H1 (cell line): ENCODE measurements at regions not wholly inside any gene's neighbourhood (a gene's known extent, or its start where the extent isn't known, plus 50 kb on each side); places are given as distances from the start of the nearest gene placed in this dataset.
A peak's percentile ranks its signal among the peaks of the same experiment; 100 is the strongest.

Experiments
- CTCF ChIA-PET: fragments of 300-600 bp; sonication (Branson Sonifier 250); formaldehyde crosslinking; loops from one replicate; lab custom pipeline; 2021; ENCODE audit not compliant: partially characterized antibody; lab: Charles Lee
- POLR2A ChIA-PET: fragments of 300-600 bp; sonication (Branson Sonifier 250); formaldehyde crosslinking; loops from one replicate; lab custom pipeline; 2021; ENCODE audit warnings: inconsistent platforms; ENCODE audit not compliant: partially characterized antibody; lab: Charles Lee
- DNase-seq, 2 experiments: peaks; one replicate each; pipeline versions ENCODE4 v3.0.0 to v3.0.0-alpha.2; 2010 to 2022; ENCODE audit warnings: low spot score in 2 of 2, low read depth in 1 of 2, mixed read lengths in 1 of 2
- FAIRE-seq: peaks from 2 replicates; lab custom pipeline; 2011; peaks lifted over from hg19 to GRCh38; lab: Jason Lieb, UNC
- H2AFZ ChIP-seq: 2 replicates; pipeline ENCODE4 v1.8.1; 2012; ENCODE audit warnings: low read length, inconsistent platforms
- H2AK5ac ChIP-seq: 2 replicates; pipeline ENCODE4 v1.6.1; 2013; ENCODE audit warnings: low read depth, low read length
- H2BK120ac ChIP-seq: replicated peaks from 2 replicates; pipeline ENCODE3; 2013; ENCODE audit warnings: low read depth, low read length, inconsistent platforms
- H2BK12ac ChIP-seq: 2 replicates; pipeline ENCODE4 v1.6.1; 2013; ENCODE audit warnings: low read depth, low read length
- H2BK15ac ChIP-seq: 2 replicates; pipeline ENCODE4 v1.6.1; 2013; ENCODE audit warnings: low read length
- H2BK20ac ChIP-seq: 2 replicates; pipeline ENCODE4 v1.6.1; 2013; ENCODE audit warnings: low read length
- H2BK5ac ChIP-seq: 2 replicates; pipeline ENCODE4 v1.6.1; 2013; ENCODE audit warnings: low read depth, low read length
- H3K14ac ChIP-seq: 2 replicates; pipeline ENCODE4 v1.6.1; 2013; ENCODE audit warnings: inconsistent platforms; ENCODE audit not compliant: insufficient read length
- H3K18ac ChIP-seq: 2 replicates; pipeline ENCODE4 v1.6.1; 2013; ENCODE audit warnings: low read length; ENCODE audit errors: extremely low read depth
- H3K23ac ChIP-seq: 2 replicates; pipeline ENCODE4 v1.6.1; 2013; ENCODE audit warnings: inconsistent platforms; ENCODE audit not compliant: insufficient read length
- H3K23me2 ChIP-seq: 2 replicates; pipeline ENCODE4 v1.6.1; 2013; ENCODE audit warnings: low read depth, low read length
- H3K27ac ChIP-seq: 2 replicates; pipeline ENCODE4 v1.6.1; 2011; ENCODE audit warnings: low read depth, low read length, inconsistent platforms
- H3K27me3 ChIP-seq, 4 experiments: replicated peaks in 1 of 4; 1 replicate in 1 of 4; 2 replicates in 3 of 4; pipeline versions ENCODE4 v1.6.1 to v1.8.1; 2011 to 2013; ENCODE audit warnings: low read length in 3 of 4, mild to moderate bottlenecking in 3 of 4, inconsistent platforms in 2 of 4, mixed read lengths in 2 of 4, moderate library complexity in 1 of 4; ENCODE audit not compliant: control insufficient read depth in 3 of 4, insufficient read depth in 3 of 4; ENCODE audit errors: extremely low read depth in 1 of 4
- H3K36me3 ChIP-seq, 4 experiments: 2 replicates each; pipeline versions ENCODE4 v1.6.1 to v1.8.1; 2011 to 2013; ENCODE audit warnings: mild to moderate bottlenecking in 4 of 4, low read length in 3 of 4, moderate library complexity in 2 of 4, control low read depth in 1 of 4, inconsistent platforms in 1 of 4; ENCODE audit not compliant: insufficient read depth in 4 of 4, control insufficient read depth in 2 of 4
- H3K4ac ChIP-seq: replicated peaks from 2 replicates; pipeline ENCODE3; 2013; ENCODE audit warnings: low read length, low read depth, mixed read lengths, inconsistent platforms; ENCODE audit not compliant: insufficient read length
- H3K4me1 ChIP-seq, 4 experiments: replicated peaks in 1 of 4; 1 replicate in 1 of 4; 2 replicates in 3 of 4; pipeline versions ENCODE4 v1.6.1 to v1.8.1; 2011 to 2013; ENCODE audit warnings: low read length in 3 of 4, inconsistent platforms in 2 of 4, mixed read lengths in 1 of 4; ENCODE audit not compliant: insufficient read depth in 4 of 4, control insufficient read depth in 3 of 4
- H3K4me2 ChIP-seq, 2 experiments: 2 replicates each; pipeline versions ENCODE4 v1.6.1 to v1.8.1; 2011 to 2013; ENCODE audit warnings: low read depth in 2 of 2, low read length in 2 of 2, control low read depth in 1 of 2, inconsistent platforms in 1 of 2, mild to moderate bottlenecking in 1 of 2; ENCODE audit not compliant: insufficient read depth in 1 of 2
- H3K4me3 ChIP-seq, 4 experiments: fragments of 200-600, 300-600 bp in 1 of 4; sonication (generic), shearing (Covaris generic), sonication (Bioruptor Twin) in 1 of 4; 2 replicates each; pipeline versions ENCODE4 v1.5.1 to v1.8.1; 2011 to 2016; ENCODE audit warnings: low read length in 4 of 4, low read depth in 3 of 4, control low read depth in 2 of 4, inconsistent platforms in 2 of 4, mild to moderate bottlenecking in 2 of 4, mixed read lengths in 1 of 4, moderate library complexity in 1 of 4; ENCODE audit not compliant: insufficient read depth in 2 of 4; ENCODE audit errors: extremely low read depth in 1 of 4
- H3K56ac ChIP-seq: replicated peaks from 2 replicates; pipeline ENCODE3; 2013; ENCODE audit warnings: low read depth, mild to moderate bottlenecking, mixed read lengths, low read length, inconsistent platforms; ENCODE audit not compliant: insufficient read length
- H3K79me1 ChIP-seq: 2 replicates; pipeline ENCODE4 v1.6.1; 2013; ENCODE audit warnings: low read depth, low read length, control low read depth
- H3K79me2 ChIP-seq, 2 experiments: 2 replicates each; pipeline versions ENCODE4 v1.6.1 to v1.8.1; 2012 to 2013; ENCODE audit warnings: low read length in 2 of 2, mild to moderate bottlenecking in 2 of 2, inconsistent platforms in 1 of 2; ENCODE audit not compliant: insufficient read depth in 2 of 2, control insufficient read depth in 1 of 2
- H3K9ac ChIP-seq, 4 experiments: replicated peaks in 1 of 4; 1 replicate in 1 of 4; 2 replicates in 3 of 4; pipeline versions ENCODE4 v1.6.1 to v1.8.1; 2011 to 2013; ENCODE audit warnings: low read depth in 3 of 4, low read length in 3 of 4, control low read depth in 2 of 4, mild to moderate bottlenecking in 2 of 4, moderate library complexity in 2 of 4, inconsistent platforms in 1 of 4; ENCODE audit errors: extremely low read depth in 1 of 4
- H3K9me3 ChIP-seq, 2 experiments: 2 replicates each; pipeline versions ENCODE4 v1.6.1 to v1.8.1; 2012 to 2013; ENCODE audit warnings: mild to moderate bottlenecking in 2 of 2, moderate library complexity in 2 of 2, control low read depth in 1 of 2, inconsistent platforms in 1 of 2, low read depth in 1 of 2, low read length in 1 of 2, mixed read lengths in 1 of 2; ENCODE audit not compliant: insufficient read depth in 2 of 2
- H4K20me1 ChIP-seq, 2 experiments: replicated peaks in 1 of 2; 2 replicates each; pipeline versions ENCODE3 to v1.8.1; 2011 to 2013; ENCODE audit warnings: inconsistent platforms in 2 of 2, low read length in 2 of 2, mild to moderate bottlenecking in 1 of 2; ENCODE audit not compliant: insufficient read depth in 2 of 2, control insufficient read depth in 1 of 2
- H4K5ac ChIP-seq: 2 replicates; pipeline ENCODE4 v1.6.1; 2013; ENCODE audit warnings: low read length, low read depth, mixed read lengths, inconsistent platforms; ENCODE audit not compliant: insufficient read length
- H4K8ac ChIP-seq: 2 replicates; pipeline ENCODE4 v1.8.0; 2013; ENCODE audit warnings: mild to moderate bottlenecking, moderate library complexity, low read length, inconsistent platforms; ENCODE audit not compliant: insufficient read depth; ENCODE audit errors: extremely low read depth
- H4K91ac ChIP-seq: replicated peaks from 2 replicates; pipeline ENCODE3; 2013; ENCODE audit warnings: low read length, mixed read lengths, inconsistent platforms; ENCODE audit not compliant: insufficient read length
- CTCF ChIP-seq, 3 experiments: IDR thresholded peaks; 1 replicate in 2 of 3; 2 replicates in 1 of 3; pipeline versions ENCODE4 v1.5.1 to v1.6.1; 2011; ENCODE audit warnings: low read length in 3 of 3, mild to moderate bottlenecking in 3 of 3, inconsistent platforms in 2 of 3, low read depth in 1 of 3, moderate library complexity in 1 of 3; ENCODE audit not compliant: insufficient read depth in 1 of 3; ENCODE audit errors: control extremely low read depth in 1 of 3
- POLR2A ChIP-seq, 2 experiments: IDR thresholded peaks; 1 replicate in 1 of 2; 2 replicates in 1 of 2; pipeline ENCODE4 v1.6.1; 2011; ENCODE audit warnings: low read depth in 2 of 2, low read length in 2 of 2, mild to moderate bottlenecking in 2 of 2; ENCODE audit errors: control extremely low read depth in 1 of 2
- RAD21 ChIP-seq, 2 experiments: IDR thresholded peaks in 1 of 2; conservative IDR thresholded peaks in 1 of 2; 2 replicates each; pipeline ENCODE4 v1.6.1; 2011; ENCODE audit warnings: low read depth in 2 of 2, low read length in 2 of 2, improper control_type of control experiment in 1 of 2, inconsistent platforms in 1 of 2, mild to moderate bottlenecking in 1 of 2, moderate library complexity in 1 of 2
- WGBS, 2 experiments: shearing (Covaris generic) in 1 of 2; methylation state at CpG; one replicate each; pipeline versions ENCODE4 v1.1.6 to v1.1.7; 2013 to 2015; ENCODE audit warnings: low lambda C conversion rate in 2 of 2, mixed read lengths in 2 of 2, inconsistent platforms in 1 of 2, low coverage in 1 of 2, missing lambda C conversion rate in 1 of 2; ENCODE audit not compliant: insufficient replicate concordance in 2 of 2, insufficient coverage in 1 of 2, insufficient read length in 1 of 2; ENCODE audit errors: extremely low coverage in 1 of 2, missing lambda C conversion rate in 1 of 2; 5-methylcytosine and 5-hydroxymethylcytosine counted together

- no peak for FAIRE-seq
- H4K91ac ChIP-seq = no peak overlapping the region
Measured at GRCh38 chr2:52632543-52632942, 1135.1 kb upstream of the CHAC2 start.

More at GRCh38 chr2:52632543-52632942, 1135.1 kb upstream of the CHAC2 start:
- Histone ChIP-seq H2BK15ac (no peak overlapping the region), H2BK20ac (no peak overlapping the region), H3K4ac (no peak overlapping the region), H2AFZ (no peak overlapping the region), H3K79me1 (no peaks in the 10 kb centered on the region), H3K18ac (no peak overlapping the region), H3K4me1 (no peaks in the 10 kb centered on the region), H3K56ac (no peak overlapping the region), H3K23ac (no peak overlapping the region), H2BK5ac (no peak overlapping the region), H3K14ac (no peak overlapping the region), H2AK5ac (no peak overlapping the region), H3K36me3 (no peaks in the 10 kb centered on the region), H3K27ac (no peak overlapping the region), H3K4me3 (no peak overlapping the region), H3K79me2 (no peaks in the 10 kb centered on the region), H3K27me3 (no peaks in the 10 kb centered on the region), H4K5ac (no peak overlapping the region), H3K9ac (no peak overlapping the region), H3K23me2 (no peaks in the 10 kb centered on the region), H4K8ac (no peak overlapping the region), H2BK12ac (no peak overlapping the region), H3K9me3 (peaks cover 3 to 6% of the 10 kb centered on the region in 2 experiments; a peak in 1 of 4 replicates), H3K4me2 (no peak overlapping the region), H2BK120ac (no peak overlapping the region), H4K20me1 (peaks cover 0 to 2% of the 10 kb centered on the region in 2 experiments)
- no peak for DNase-seq
- ChIA-PET POLR2A (no interaction called here), CTCF (interaction anchor here (0.7 to 2.1 kb wide), 12 partner anchors 9 to 337 kb away, joined by 3 to 10 read pairs (median 4); no protein-coding TSS in a partner anchor)
- TF ChIP-seq CTCF (IDR thresholded peaks at IDR 0.05; ENCODE audit: control extremely low read depth in 1 of 3, insufficient read depth in 1 of 3, low read depth in 1 of 3, low read length in 3 of 3) = peak; percentile 42 to 48 (median 45)
- TF ChIP-seq POLR2A (IDR thresholded peaks at IDR 0.05; ENCODE audit: control extremely low read depth in 1 of 2, low read depth in 2 of 2, low read length in 2 of 2) = no peak
- TF ChIP-seq RAD21 (IDR thresholded peaks at IDR 0.05 in 1 of 2, conservative IDR thresholded peaks at IDR 0.05 in 1 of 2; ENCODE audit: low read depth in 2 of 2, low read length in 2 of 2) = peak; percentile 50 to 57; a peak in 3 of 4 replicates
- 82% methylated on average over 6 of the region's 6 CpGs; no CpG with 5 or more reads in 1 of the 2 experiments for WGBS, 2 experiments
